Right lobe of liver (tissue), 4 donors: ENCODE measurements at regions not wholly inside any gene's neighbourhood (a gene's known extent, or its start where the extent isn't known, plus 50 kb on each side); places are given as distances from the start of the nearest gene placed in this dataset.

Experiments
- POLR2A ChIP-seq: fragments of 450-650 bp; IDR thresholded peaks from one replicate; pipeline ENCODE4 v1.6.1; 2017; ENCODE audit warnings: antibody characterized with exemption, mild to moderate bottlenecking
- TF ChIP-seq, protein P1 (sequence below), 4 donors: fragments of 200-600 bp in 3 of 4; fragments of 450-650 bp in 1 of 4; IDR thresholded peaks; one replicate each; pipeline versions ENCODE4 v1.5.1 to v1.8.0; 2016 to 2022; ENCODE audit warnings: antibody characterized with exemption in 4 of 4, mild to moderate bottlenecking in 2 of 4
- donor health status: DM: no; HTN: no; CAD: no.
- donor health status: DM: no; HTN: no; CAD: no.
- donor health status: DM: no; HTN: yes; CAD: no.

- TF ChIP-seq, protein P1, sequence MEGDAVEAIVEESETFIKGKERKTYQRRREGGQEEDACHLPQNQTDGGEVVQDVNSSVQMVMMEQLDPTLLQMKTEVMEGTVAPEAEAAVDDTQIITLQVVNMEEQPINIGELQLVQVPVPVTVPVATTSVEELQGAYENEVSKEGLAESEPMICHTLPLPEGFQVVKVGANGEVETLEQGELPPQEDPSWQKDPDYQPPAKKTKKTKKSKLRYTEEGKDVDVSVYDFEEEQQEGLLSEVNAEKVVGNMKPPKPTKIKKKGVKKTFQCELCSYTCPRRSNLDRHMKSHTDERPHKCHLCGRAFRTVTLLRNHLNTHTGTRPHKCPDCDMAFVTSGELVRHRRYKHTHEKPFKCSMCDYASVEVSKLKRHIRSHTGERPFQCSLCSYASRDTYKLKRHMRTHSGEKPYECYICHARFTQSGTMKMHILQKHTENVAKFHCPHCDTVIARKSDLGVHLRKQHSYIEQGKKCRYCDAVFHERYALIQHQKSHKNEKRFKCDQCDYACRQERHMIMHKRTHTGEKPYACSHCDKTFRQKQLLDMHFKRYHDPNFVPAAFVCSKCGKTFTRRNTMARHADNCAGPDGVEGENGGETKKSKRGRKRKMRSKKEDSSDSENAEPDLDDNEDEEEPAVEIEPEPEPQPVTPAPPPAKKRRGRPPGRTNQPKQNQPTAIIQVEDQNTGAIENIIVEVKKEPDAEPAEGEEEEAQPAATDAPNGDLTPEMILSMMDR (IDR thresholded peaks at IDR 0.05) = no peak
- no peak for TF ChIP-seq POLR2A
Measured at GRCh38 chr6:95420792-95421191, 156.5 kb upstream of the MANEA start.
